GM23248 (cell line): ENCODE measurements at regions not wholly inside any gene's neighbourhood (a gene's known extent, or its start where the extent isn't known, plus 50 kb on each side); places are given as distances from the start of the nearest gene placed in this dataset.

Source experiments
- EZH2 ChIP-seq: fragments of 200-600 bp; sonication (generic); IDR thresholded peaks from 2 replicates; pipeline ENCODE4 v1.6.1; 2018; ENCODE audit warnings: antibody characterized with exemption, mild to moderate bottlenecking; ENCODE audit not compliant: insufficient read depth, poor library complexity, severe bottlenecking
- EZH2phosphoT487 ChIP-seq: fragments of 200-600 bp; sonication (generic); IDR thresholded peaks from 2 replicates; pipeline ENCODE4 v1.6.1; 2018; ENCODE audit warnings: antibody characterized with exemption, moderate library complexity, mild to moderate bottlenecking, low read depth; ENCODE audit not compliant: insufficient read depth

DNA sequence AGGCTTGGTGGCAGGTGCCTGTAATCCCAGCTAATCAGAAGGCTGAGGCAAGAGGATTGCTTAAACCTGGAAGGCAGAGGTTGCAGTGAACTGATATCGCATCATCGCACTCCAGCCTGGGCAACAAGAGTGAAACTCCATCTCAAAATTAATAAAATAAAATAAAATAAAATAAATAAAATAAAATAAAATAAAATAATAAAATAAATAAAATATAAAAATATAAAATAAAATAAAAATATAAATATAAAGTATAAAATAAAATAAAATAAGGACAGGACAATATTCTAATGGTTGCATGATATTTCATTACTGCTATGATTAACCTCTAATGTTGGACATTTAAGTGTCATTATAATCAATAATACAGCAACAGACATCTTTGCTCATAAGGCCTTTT lies 933.1 kb downstream of the CDY1 start:
- TF ChIP-seq EZH2phosphoT487 (no peak), EZH2 (no peak)
